Vagina (tissue), 2 donors: ENCODE measurements at regions not wholly inside any gene's neighbourhood (a gene's known extent, or its start where the extent isn't known, plus 50 kb on each side); places are given as distances from the start of the nearest gene placed in this dataset.
"Not testable (repeated sequence)": the region's sequence is repeated elsewhere in the genome, so short reads cannot be mapped to it uniquely, and the experiment has no call there.

Source experiments
- DNase-seq, 2 donors: peaks; one replicate each; pipeline ENCODE4 v3.0.0-alpha.2; 2017; ENCODE audit errors: extremely low spot score in 2 of 2
- H3K27ac ChIP-seq: fragments of 200-600 bp; sonication (generic); one replicate; pipeline ENCODE4 v1.5.1; 2019
- H3K27me3 ChIP-seq: fragments of 200-600 bp; sonication (generic); one replicate; pipeline ENCODE4 v1.5.1; 2019
- H3K36me3 ChIP-seq, 2 donors: fragments of 200-600 bp; sonication (generic); one replicate each; pipeline ENCODE4 v1.5.1; 2017 to 2019
- H3K4me1 ChIP-seq: fragments of 200-600 bp; sonication (generic); one replicate; pipeline ENCODE4 v1.5.1; 2019
- H3K4me3 ChIP-seq, 2 donors: fragments of 200-600 bp; sonication (generic); 1 replicate in 1 of 2; 2 replicates in 1 of 2; pipeline ENCODE4 v1.5.1; 2016 to 2019
- H3K9me3 ChIP-seq: fragments of 200-600 bp; sonication (generic); one replicate; pipeline ENCODE4 v1.5.1; 2019
- POLR2A ChIP-seq, 2 donors: fragments of 450-650 bp; IDR thresholded peaks; one replicate each; pipeline ENCODE4 v1.6.1; 2017; ENCODE audit warnings: antibody characterized with exemption in 2 of 2, mild to moderate bottlenecking in 2 of 2, moderate library complexity in 2 of 2
- POLR2AphosphoS5 ChIP-seq, 2 donors: sonication (generic); formaldehyde crosslinking; IDR thresholded peaks; one replicate each; pipeline ENCODE4 v1.9.0; 2017; ENCODE audit warnings: antibody characterized with exemption in 2 of 2, mild to moderate bottlenecking in 2 of 2, low read depth in 1 of 2; ENCODE audit not compliant: insufficient read depth in 1 of 2
- intact Hi-C: fragments of 100-400 bp; cut with DNase I; formaldehyde crosslinking; loops from one replicate; pipeline ENCODE4 v1.15.1; 2023
- TF ChIP-seq, protein P1 (sequence below), 3 experiments: fragments of 450-650 bp in 2 of 3; fragments of 200-600 bp in 1 of 3; sonication (generic) in 1 of 3; IDR thresholded peaks; one replicate each; pipeline ENCODE4 v1.5.1; 2017 to 2019; ENCODE audit warnings: antibody characterized with exemption in 3 of 3, mild to moderate bottlenecking in 2 of 3, moderate library complexity in 2 of 3

DNA sequence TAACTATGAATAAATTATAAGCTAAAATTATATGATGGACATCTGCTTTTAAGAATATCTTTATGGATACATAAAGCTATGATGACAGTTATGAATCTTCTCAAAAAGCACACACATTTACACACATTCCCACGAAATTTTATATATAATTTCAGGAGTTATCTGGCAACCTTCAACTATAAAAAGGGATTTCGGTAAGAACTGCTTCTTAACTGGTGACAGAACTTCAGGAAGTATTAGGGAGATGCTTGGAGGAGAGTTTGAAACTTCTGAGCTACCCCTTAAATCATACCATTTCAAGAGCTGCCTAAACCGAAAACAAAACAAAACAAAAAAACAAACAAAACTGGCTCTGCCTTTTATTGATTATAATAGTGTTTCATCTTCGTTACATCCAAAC, 399.4 kb downstream of the ZEB2 start:
- TF ChIP-seq POLR2A (IDR thresholded peaks at IDR 0.05) (no peak), POLR2AphosphoS5 (IDR thresholded peaks at IDR 0.05; ENCODE audit: insufficient read depth in 1 of 2, low read depth in 1 of 2) (no peak)
- TF ChIP-seq, protein P1, sequence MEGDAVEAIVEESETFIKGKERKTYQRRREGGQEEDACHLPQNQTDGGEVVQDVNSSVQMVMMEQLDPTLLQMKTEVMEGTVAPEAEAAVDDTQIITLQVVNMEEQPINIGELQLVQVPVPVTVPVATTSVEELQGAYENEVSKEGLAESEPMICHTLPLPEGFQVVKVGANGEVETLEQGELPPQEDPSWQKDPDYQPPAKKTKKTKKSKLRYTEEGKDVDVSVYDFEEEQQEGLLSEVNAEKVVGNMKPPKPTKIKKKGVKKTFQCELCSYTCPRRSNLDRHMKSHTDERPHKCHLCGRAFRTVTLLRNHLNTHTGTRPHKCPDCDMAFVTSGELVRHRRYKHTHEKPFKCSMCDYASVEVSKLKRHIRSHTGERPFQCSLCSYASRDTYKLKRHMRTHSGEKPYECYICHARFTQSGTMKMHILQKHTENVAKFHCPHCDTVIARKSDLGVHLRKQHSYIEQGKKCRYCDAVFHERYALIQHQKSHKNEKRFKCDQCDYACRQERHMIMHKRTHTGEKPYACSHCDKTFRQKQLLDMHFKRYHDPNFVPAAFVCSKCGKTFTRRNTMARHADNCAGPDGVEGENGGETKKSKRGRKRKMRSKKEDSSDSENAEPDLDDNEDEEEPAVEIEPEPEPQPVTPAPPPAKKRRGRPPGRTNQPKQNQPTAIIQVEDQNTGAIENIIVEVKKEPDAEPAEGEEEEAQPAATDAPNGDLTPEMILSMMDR (IDR thresholded peaks at IDR 0.05), result no peak
- intact Hi-C loops, result no loop called here
- no peaks in the 10 kb centered on the region for H3K36me3 ChIP-seq
- H3K4me1 ChIP-seq, result no peaks in the 10 kb centered on the region
- H3K27ac ChIP-seq, result no peak overlapping the region
- H3K27me3 ChIP-seq, result no peaks in the 10 kb centered on the region
- no peaks in the 10 kb centered on the region for H3K9me3 ChIP-seq
- H3K4me3 ChIP-seq, result no peak overlapping the region
- no peak for DNase-seq

DNA sequence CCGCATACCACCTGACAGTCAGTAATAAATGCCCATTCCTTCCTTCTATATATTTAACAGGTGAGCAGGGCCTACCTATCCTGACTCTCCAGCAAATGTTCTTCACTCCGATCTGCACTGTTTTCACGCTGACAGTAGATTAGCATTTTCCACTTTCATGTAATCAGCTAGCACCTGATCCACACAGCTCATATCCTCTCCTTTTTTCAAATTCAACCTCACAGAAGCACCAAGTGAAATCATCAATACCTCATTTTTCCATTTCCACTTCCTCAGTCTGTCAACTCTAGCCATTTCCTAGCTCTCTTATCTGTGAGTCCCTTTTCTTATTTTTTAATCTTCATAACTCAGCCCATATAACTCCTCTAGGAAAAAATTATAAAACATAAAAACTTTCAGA, 402.8 kb downstream of the ZEB2 start:
- Histone ChIP-seq H3K27me3 (no peaks in the 10 kb centered on the region), H3K27ac (no peak overlapping the region), H3K4me1 (no peaks in the 10 kb centered on the region), H3K36me3 (no peaks in the 10 kb centered on the region), H3K4me3 (no peak overlapping the region), H3K9me3 (no peaks in the 10 kb centered on the region)
- TF ChIP-seq POLR2AphosphoS5 (IDR thresholded peaks at IDR 0.05; ENCODE audit: insufficient read depth in 1 of 2, low read depth in 1 of 2), result no peak
- TF ChIP-seq POLR2A (IDR thresholded peaks at IDR 0.05), result no peak
- TF ChIP-seq, protein P1 (IDR thresholded peaks at IDR 0.05), result no peak
- no peak for DNase-seq
- intact Hi-C loops, result no loop called here

DNA sequence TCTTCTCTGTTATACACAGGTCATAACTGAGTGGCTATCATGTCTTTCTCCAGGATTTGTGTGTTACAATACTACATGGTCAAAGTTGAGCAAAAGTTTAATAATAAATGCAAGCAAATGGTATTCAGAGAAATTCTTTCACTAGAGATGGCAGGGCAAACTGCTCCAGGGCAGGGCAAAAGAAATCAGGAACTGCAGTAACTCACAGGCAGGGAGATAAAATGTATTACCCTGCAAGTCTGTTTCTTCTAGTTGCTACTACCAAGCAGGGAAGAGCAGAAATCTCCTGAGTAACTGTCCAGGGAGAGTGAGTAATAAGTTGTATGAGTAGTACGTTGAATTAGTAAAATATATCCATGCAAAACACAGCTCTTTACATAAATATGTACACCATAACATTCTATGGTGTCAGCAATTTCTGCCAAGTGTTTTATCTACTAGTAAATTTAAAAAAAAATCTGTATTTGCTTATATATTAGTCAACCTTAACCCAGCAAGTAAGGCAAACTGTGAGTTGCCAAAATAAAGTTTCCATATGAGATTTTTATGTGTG, 404.1 kb downstream of the ZEB2 start:
- intact Hi-C loops, result no loop called here
- no peaks in the 10 kb centered on the region for H3K36me3 ChIP-seq
- no peak overlapping the region for H3K4me3 ChIP-seq
- no peak for DNase-seq
- no peaks in the 10 kb centered on the region for H3K9me3 ChIP-seq
- H3K27ac ChIP-seq, result no peak overlapping the region
- H3K4me1 ChIP-seq, result no peaks in the 10 kb centered on the region
- TF ChIP-seq POLR2AphosphoS5 (IDR thresholded peaks at IDR 0.05; ENCODE audit: insufficient read depth in 1 of 2, low read depth in 1 of 2) (no peak), POLR2A (IDR thresholded peaks at IDR 0.05) (no peak)
- TF ChIP-seq, protein P1 (IDR thresholded peaks at IDR 0.05), result no peak
- no peaks in the 10 kb centered on the region for H3K27me3 ChIP-seq

DNA sequence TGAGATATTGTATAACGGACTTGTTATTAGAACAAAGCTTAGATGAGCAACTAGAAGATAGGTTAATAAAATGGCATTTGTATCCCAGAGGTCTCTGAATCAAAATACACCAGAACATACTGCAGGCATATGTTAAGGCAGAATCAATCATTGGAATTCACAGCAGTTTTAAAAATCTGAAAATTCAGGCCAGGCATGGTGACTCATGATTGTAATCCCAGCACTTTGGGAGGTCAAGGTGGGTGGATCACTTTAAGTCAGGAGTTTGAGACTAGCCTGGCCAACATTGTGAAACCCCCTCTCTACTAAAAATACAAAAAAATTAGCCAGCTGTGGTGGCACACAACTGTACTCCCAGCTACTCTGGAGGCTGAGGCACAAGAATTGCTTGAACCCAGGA, 405.2 kb downstream of the ZEB2 start:
- no peaks in the 10 kb centered on the region for H3K27me3 ChIP-seq
- no peak overlapping the region for H3K4me3 ChIP-seq
- intact Hi-C loops, result no loop called here
- no peak for TF ChIP-seq POLR2A (IDR thresholded peaks at IDR 0.05)
- TF ChIP-seq, protein P1 (IDR thresholded peaks at IDR 0.05), result no peak
- TF ChIP-seq POLR2AphosphoS5 (IDR thresholded peaks at IDR 0.05; ENCODE audit: insufficient read depth in 1 of 2, low read depth in 1 of 2), result no peak
- no peak for DNase-seq
- no peak overlapping the region for H3K27ac ChIP-seq
- H3K9me3 ChIP-seq, result no peaks in the 10 kb centered on the region
- no peaks in the 10 kb centered on the region for H3K36me3 ChIP-seq
- no peaks in the 10 kb centered on the region for H3K4me1 ChIP-seq

DNA sequence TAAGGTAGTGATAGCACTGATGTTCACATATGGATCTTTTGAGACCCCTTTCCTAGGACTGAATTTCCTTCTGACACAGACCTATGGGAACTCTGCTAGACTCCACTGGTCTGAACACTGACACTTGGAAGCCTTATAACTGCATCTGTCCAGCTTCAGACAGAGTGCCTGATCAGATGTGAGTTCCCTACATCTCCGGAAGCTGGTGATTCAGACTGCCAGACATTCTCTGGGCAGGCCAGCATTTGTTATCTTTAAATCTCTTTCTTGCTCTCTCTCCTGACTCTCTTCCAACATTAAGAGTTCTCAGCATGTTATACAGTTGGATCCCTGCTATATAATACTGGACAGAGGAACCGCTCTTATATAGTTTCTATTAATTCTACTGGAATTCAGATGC, 408.5 kb downstream of the ZEB2 start:
- Histone ChIP-seq H3K4me3 (no peak overlapping the region), H3K27me3 (no peaks in the 10 kb centered on the region), H3K27ac (no peak overlapping the region), H3K36me3 (no peaks in the 10 kb centered on the region), H3K9me3 (no peaks in the 10 kb centered on the region), H3K4me1 (no peaks in the 10 kb centered on the region)
- intact Hi-C loops, result no loop called here
- no peak for DNase-seq
- TF ChIP-seq, protein P1 (IDR thresholded peaks at IDR 0.05), result no peak
- TF ChIP-seq POLR2A (IDR thresholded peaks at IDR 0.05), result no peak
- TF ChIP-seq POLR2AphosphoS5 (IDR thresholded peaks at IDR 0.05; ENCODE audit: insufficient read depth in 1 of 2, low read depth in 1 of 2), result no peak

DNA sequence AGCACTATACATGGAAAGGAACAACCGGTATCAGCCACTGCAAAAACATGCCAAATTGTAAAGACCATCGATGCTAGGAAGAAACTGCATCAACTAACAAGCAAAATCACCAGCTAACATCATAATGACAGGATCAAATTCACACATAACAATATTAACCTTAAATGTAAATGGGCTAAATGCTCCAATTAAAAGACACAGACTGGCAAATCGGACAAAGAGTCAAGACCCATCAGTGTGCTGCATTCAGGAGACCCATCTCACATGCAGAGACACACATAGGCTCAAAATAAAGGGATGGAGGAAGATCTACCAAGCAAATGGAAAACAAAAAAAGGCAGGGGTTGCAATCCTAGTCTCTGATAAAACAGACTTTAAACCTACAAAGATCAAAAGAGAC, 413.8 kb downstream of the ZEB2 start:
- H3K4me3 ChIP-seq, intact Hi-C loops, DNase-seq: not testable (repeated sequence)

More for the DNA sequence above, 413.8 kb downstream of the ZEB2 start:
- H3K27me3 ChIP-seq, H3K36me3 ChIP-seq, H3K27ac ChIP-seq, H3K4me1 ChIP-seq, H3K9me3 ChIP-seq: not testable (repeated sequence)
